ENCODE measurements at regions not wholly inside any gene's neighbourhood (a gene's known extent, or its start where the extent isn't known, plus 50 kb on each side); places are given as distances from the start of the nearest gene placed in this dataset.

- no peak for DNase-seq
- Histone ChIP-seq H3K36me3 (ENCODE audit: control insufficient read depth in 1 of 2, insufficient read depth in 2 of 2, low read depth in 1 of 2, low read length in 2 of 2) (no peaks in the 10 kb centered on the region), H2AK5ac (ENCODE audit: low read length, severe bottlenecking) (peak overlapping the region; percentile 29), H4K91ac (ENCODE audit: low read length) (no peak overlapping the region), H2BK5ac (ENCODE audit: low read depth, low read length, poor library complexity, severe bottlenecking) (no peak overlapping the region), H2BK120ac (ENCODE audit: low read depth, low read length) (no peak overlapping the region), H2BK15ac (ENCODE audit: low read depth, poor library complexity, severe bottlenecking) (no peak overlapping the region), H3K4ac (ENCODE audit: low read depth in 1 of 2, low read length in 2 of 2) (no peak overlapping the region), H3K9ac (ENCODE audit: low read length) (no peak overlapping the region), H3K4me1 (ENCODE audit: control insufficient read depth, insufficient read depth, low read depth, low read length) (no peaks in the 10 kb centered on the region), H3K27ac (ENCODE audit: low read length, poor library complexity, severe bottlenecking) (no peak overlapping the region), H3K79me1 (replicated peaks; ENCODE audit: low read length, poor library complexity, severe bottlenecking) (no peaks in the 10 kb centered on the region), H2BK12ac (ENCODE audit: low read length in 2 of 2) (no peak overlapping the region), H4K8ac (ENCODE audit: low read length) (no peak overlapping the region), H3K27me3 (ENCODE audit: control insufficient read depth in 1 of 2, insufficient read depth in 1 of 2, low read length in 2 of 2) (no peaks in the 10 kb centered on the region), H3K14ac (ENCODE audit: low read length in 2 of 2) (no peak overlapping the region), H2AFZ (ENCODE audit: low read depth, low read length) (no peak overlapping the region), H3K9me3 (ENCODE audit: control insufficient read depth, low read length) (no peaks in the 10 kb centered on the region), H3K4me3 (ENCODE audit: insufficient read depth in 1 of 2, low read depth in 1 of 2, low read length in 2 of 2) (no peak overlapping the region), H3K18ac (ENCODE audit: low read depth in 1 of 2, low read length in 2 of 2) (no peak overlapping the region), H3K4me2 (ENCODE audit: low read length, poor library complexity, severe bottlenecking) (no peak overlapping the region), H3K23ac (ENCODE audit: low read length in 2 of 2) (no peak overlapping the region)
- 88% methylated on average over 2 of the region's 5 CpGs for WGBS
These were observed 1425.8 kb downstream of the PCDH7 start for GRCh38 chr4:32145987-32146386.

GRCh38 chr4:32147446-32148085, 1427.4 kb downstream of the PCDH7 start:
- Histone ChIP-seq H3K18ac (ENCODE audit: low read depth in 1 of 2, low read length in 2 of 2) (no peak overlapping the region), H3K14ac (ENCODE audit: low read length in 2 of 2) (no peak overlapping the region), H3K4me2 (ENCODE audit: low read length, poor library complexity, severe bottlenecking) (no peak overlapping the region), H2AK5ac (ENCODE audit: low read length, severe bottlenecking) (no peak overlapping the region), H2BK15ac (ENCODE audit: low read depth, poor library complexity, severe bottlenecking) (no peak overlapping the region), H3K9ac (ENCODE audit: low read length) (no peak overlapping the region), H2BK5ac (ENCODE audit: low read depth, low read length, poor library complexity, severe bottlenecking) (no peak overlapping the region), H3K27ac (ENCODE audit: low read length, poor library complexity, severe bottlenecking) (no peak overlapping the region), H3K36me3 (ENCODE audit: control insufficient read depth in 1 of 2, insufficient read depth in 2 of 2, low read depth in 1 of 2, low read length in 2 of 2) (no peaks in the 10 kb centered on the region), H3K9me3 (ENCODE audit: control insufficient read depth, low read length) (no peaks in the 10 kb centered on the region), H2BK120ac (ENCODE audit: low read depth, low read length) (no peak overlapping the region), H4K8ac (ENCODE audit: low read length) (no peak overlapping the region), H3K27me3 (ENCODE audit: control insufficient read depth in 1 of 2, insufficient read depth in 1 of 2, low read length in 2 of 2) (no peaks in the 10 kb centered on the region), H2AFZ (ENCODE audit: low read depth, low read length) (no peak overlapping the region), H3K23ac (ENCODE audit: low read length in 2 of 2) (no peak overlapping the region), H3K4me1 (ENCODE audit: control insufficient read depth, insufficient read depth, low read depth, low read length) (no peaks in the 10 kb centered on the region), H4K91ac (ENCODE audit: low read length) (no peak overlapping the region), H3K79me1 (replicated peaks; ENCODE audit: low read length, poor library complexity, severe bottlenecking) (no peaks in the 10 kb centered on the region), H2BK12ac (ENCODE audit: low read length in 2 of 2) (no peak overlapping the region), H3K4ac (ENCODE audit: low read depth in 1 of 2, low read length in 2 of 2) (no peak overlapping the region), H3K4me3 (ENCODE audit: insufficient read depth in 1 of 2, low read depth in 1 of 2, low read length in 2 of 2) (peak overlapping the region in 1 of 2 experiments; percentile 65)
- no peak for DNase-seq
- WGBS = 100% methylated on average over 2 of the region's 5 CpGs

GRCh38 chr4:32148111-32148666, 1428.0 kb downstream of the PCDH7 start:
- no peak overlapping the region for H3K18ac ChIP-seq (ENCODE audit: low read depth in 1 of 2, low read length in 2 of 2)
- H3K23ac ChIP-seq (ENCODE audit: low read length in 2 of 2) = no peak overlapping the region
- no peak overlapping the region for H3K27ac ChIP-seq (ENCODE audit: low read length, poor library complexity, severe bottlenecking)
- no peak overlapping the region for H2AK5ac ChIP-seq (ENCODE audit: low read length, severe bottlenecking)
- no peak overlapping the region for H4K8ac ChIP-seq (ENCODE audit: low read length)
- no peaks in the 10 kb centered on the region for H3K27me3 ChIP-seq (ENCODE audit: control insufficient read depth in 1 of 2, insufficient read depth in 1 of 2, low read length in 2 of 2)
- no peak overlapping the region for H2AFZ ChIP-seq (ENCODE audit: low read depth, low read length)
- DNase-seq = no peak
- H2BK120ac ChIP-seq (ENCODE audit: low read depth, low read length) = no peak overlapping the region
- H3K4ac ChIP-seq (ENCODE audit: low read depth in 1 of 2, low read length in 2 of 2) = no peak overlapping the region
- peak overlapping the region in 1 of 2 experiments; percentile 65 for H3K4me3 ChIP-seq (ENCODE audit: insufficient read depth in 1 of 2, low read depth in 1 of 2, low read length in 2 of 2)
- no peak overlapping the region for H3K14ac ChIP-seq (ENCODE audit: low read length in 2 of 2)
- H3K79me1 ChIP-seq (replicated peaks; ENCODE audit: low read length, poor library complexity, severe bottlenecking) = no peaks in the 10 kb centered on the region
- H4K91ac ChIP-seq (ENCODE audit: low read length) = no peak overlapping the region
- H2BK15ac ChIP-seq (ENCODE audit: low read depth, poor library complexity, severe bottlenecking) = no peak overlapping the region
- H2BK5ac ChIP-seq (ENCODE audit: low read depth, low read length, poor library complexity, severe bottlenecking) = no peak overlapping the region
- no peaks in the 10 kb centered on the region for H3K36me3 ChIP-seq (ENCODE audit: control insufficient read depth in 1 of 2, insufficient read depth in 2 of 2, low read depth in 1 of 2, low read length in 2 of 2)
- no CpG with 5 or more reads among the region's 2 CpGs for WGBS
- H3K4me1 ChIP-seq (ENCODE audit: control insufficient read depth, insufficient read depth, low read depth, low read length) = no peaks in the 10 kb centered on the region
- H3K9me3 ChIP-seq (ENCODE audit: control insufficient read depth, low read length) = no peaks in the 10 kb centered on the region
- no peak overlapping the region for H3K4me2 ChIP-seq (ENCODE audit: low read length, poor library complexity, severe bottlenecking)
- H3K9ac ChIP-seq (ENCODE audit: low read length) = no peak overlapping the region
- H2BK12ac ChIP-seq (ENCODE audit: low read length in 2 of 2) = no peak overlapping the region

GRCh38 chr4:32158961-32159360, 1438.8 kb downstream of the PCDH7 start:
- Histone ChIP-seq H3K14ac (ENCODE audit: low read length in 2 of 2) (no peak overlapping the region), H3K9me3 (ENCODE audit: control insufficient read depth, low read length) (no peaks in the 10 kb centered on the region), H3K4me1 (ENCODE audit: control insufficient read depth, insufficient read depth, low read depth, low read length) (no peaks in the 10 kb centered on the region), H3K27ac (ENCODE audit: low read length, poor library complexity, severe bottlenecking) (no peak overlapping the region), H2AK5ac (ENCODE audit: low read length, severe bottlenecking) (no peak overlapping the region), H3K4me3 (ENCODE audit: insufficient read depth in 1 of 2, low read depth in 1 of 2, low read length in 2 of 2) (no peak overlapping the region), H3K79me1 (replicated peaks; ENCODE audit: low read length, poor library complexity, severe bottlenecking) (no peaks in the 10 kb centered on the region), H3K9ac (ENCODE audit: low read length) (no peak overlapping the region), H3K36me3 (ENCODE audit: control insufficient read depth in 1 of 2, insufficient read depth in 2 of 2, low read depth in 1 of 2, low read length in 2 of 2) (no peaks in the 10 kb centered on the region), H2BK120ac (ENCODE audit: low read depth, low read length) (no peak overlapping the region), H3K18ac (ENCODE audit: low read depth in 1 of 2, low read length in 2 of 2) (no peak overlapping the region), H2BK5ac (ENCODE audit: low read depth, low read length, poor library complexity, severe bottlenecking) (no peak overlapping the region), H4K8ac (ENCODE audit: low read length) (no peak overlapping the region), H3K4me2 (ENCODE audit: low read length, poor library complexity, severe bottlenecking) (no peak overlapping the region), H3K27me3 (ENCODE audit: control insufficient read depth in 1 of 2, insufficient read depth in 1 of 2, low read length in 2 of 2) (no peaks in the 10 kb centered on the region), H2BK12ac (ENCODE audit: low read length in 2 of 2) (no peak overlapping the region), H4K91ac (ENCODE audit: low read length) (no peak overlapping the region), H2BK15ac (ENCODE audit: low read depth, poor library complexity, severe bottlenecking) (no peak overlapping the region), H2AFZ (ENCODE audit: low read depth, low read length) (no peak overlapping the region), H3K4ac (ENCODE audit: low read depth in 1 of 2, low read length in 2 of 2) (no peak overlapping the region), H3K23ac (ENCODE audit: low read length in 2 of 2) (no peak overlapping the region)
- WGBS = 87% methylated on average over 1 of the region's 1 CpG
- no peak for DNase-seq
